Esophagus squamous epithelium (tissue), 4 donors: ENCODE measurements at regions not wholly inside any gene's neighbourhood (a gene's known extent, or its start where the extent isn't known, plus 50 kb on each side); places are given as distances from the start of the nearest gene placed in this dataset.

Experiments used
- CTCF ChIP-seq, 6 experiments: fragments of 450-650 bp in 4 of 6; fragments of 200-600 bp in 2 of 6; sonication (generic) in 2 of 6; IDR thresholded peaks; one replicate each; pipeline ENCODE4 v1.5.1; 2016 to 2019; ENCODE audit warnings: antibody characterized with exemption in 6 of 6, mild to moderate bottlenecking in 4 of 6, moderate library complexity in 4 of 6
- POLR2A ChIP-seq, 4 donors: fragments of 450-650 bp; IDR thresholded peaks; one replicate each; pipeline ENCODE4 v1.6.1; 2017; ENCODE audit warnings: antibody characterized with exemption in 4 of 4, mild to moderate bottlenecking in 4 of 4, moderate library complexity in 3 of 4

GRCh38 chr1:2971101-2971501 lies 50.2 kb upstream of the ACTRT2 start:
- TF ChIP-seq CTCF (IDR thresholded peaks at IDR 0.05) (no peak), POLR2A (IDR thresholded peaks at IDR 0.05) (no peak)
